Stimulated activated CD4-positive, alpha-beta T cell treated with anti-CD3 and anti-CD28 coated beads, Interleukin-4, amount 100 ng/mL, for 48 hours (primary cell): ENCODE measurements at regions not wholly inside any gene's neighbourhood (a gene's known extent, or its start where the extent isn't known, plus 50 kb on each side); places are given as distances from the start of the nearest gene placed in this dataset.

Experiments
- DNase-seq, 2 donors: peaks; one replicate each; pipeline ENCODE4 v3.0.0-alpha.2; 2020; ENCODE audit warnings: low read depth in 2 of 2

DNA sequence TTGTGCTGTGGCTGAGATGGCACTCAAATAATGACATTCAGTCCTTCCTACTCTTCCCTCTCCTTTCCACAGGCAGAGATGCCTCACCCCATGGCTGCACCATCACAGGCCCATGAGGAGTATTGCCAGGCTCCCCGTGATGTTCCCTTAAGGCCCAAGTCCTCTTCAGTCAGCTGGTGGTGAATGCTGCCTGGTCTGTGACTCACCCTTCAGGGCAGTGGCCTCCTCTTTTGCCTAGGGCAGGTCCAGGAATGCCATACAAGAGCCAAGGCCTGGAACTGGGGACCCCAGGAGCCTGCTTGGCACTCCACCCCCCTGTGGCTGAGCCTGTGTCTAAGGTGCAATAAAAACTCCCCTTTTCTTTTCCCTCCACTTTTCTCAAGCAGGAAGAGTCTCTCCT lies 144.2 kb upstream of the GEMIN8 start:
- DNase-seq = no peak

DNA sequence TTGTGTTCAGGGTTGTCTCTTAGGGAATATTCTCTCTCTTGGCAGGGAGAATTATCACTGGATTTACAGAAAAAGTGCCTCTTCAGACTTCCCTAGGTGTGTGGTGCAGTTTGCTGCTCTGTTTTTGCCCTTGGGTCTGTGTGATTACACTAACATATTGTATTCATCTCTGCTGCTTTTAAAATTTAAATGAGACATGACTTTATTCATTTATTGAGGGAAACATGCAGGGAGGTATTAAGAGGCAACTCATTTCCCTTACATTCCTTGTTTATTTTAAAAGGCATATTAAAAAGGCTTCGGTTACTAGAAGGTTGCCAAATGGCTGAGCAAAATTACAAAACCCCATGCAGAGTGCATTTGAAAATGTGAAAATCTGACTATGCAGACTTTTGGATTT lies 135.1 kb upstream of the GEMIN8 start:
- no peak for DNase-seq

DNA sequence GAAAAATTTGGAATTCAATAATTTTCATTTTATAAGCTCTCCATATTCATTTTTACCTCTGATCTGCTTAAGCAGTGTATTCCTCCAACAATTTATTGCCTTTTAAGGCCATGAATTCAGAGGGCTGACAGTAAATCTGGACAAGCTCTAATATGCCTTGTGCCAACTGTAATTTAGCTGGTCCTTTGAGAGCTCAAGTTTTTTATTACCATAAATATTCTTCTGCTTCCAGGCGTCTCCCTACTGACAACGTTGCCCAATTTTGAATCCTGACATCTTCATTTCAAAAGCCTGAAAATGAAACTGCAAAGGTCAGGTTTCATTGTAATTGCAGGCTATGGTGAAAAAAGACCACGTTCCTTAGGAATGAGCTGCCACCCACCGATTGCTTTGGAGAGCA lies 95.8 kb upstream of the GEMIN8 start:
- no peak for DNase-seq

DNA sequence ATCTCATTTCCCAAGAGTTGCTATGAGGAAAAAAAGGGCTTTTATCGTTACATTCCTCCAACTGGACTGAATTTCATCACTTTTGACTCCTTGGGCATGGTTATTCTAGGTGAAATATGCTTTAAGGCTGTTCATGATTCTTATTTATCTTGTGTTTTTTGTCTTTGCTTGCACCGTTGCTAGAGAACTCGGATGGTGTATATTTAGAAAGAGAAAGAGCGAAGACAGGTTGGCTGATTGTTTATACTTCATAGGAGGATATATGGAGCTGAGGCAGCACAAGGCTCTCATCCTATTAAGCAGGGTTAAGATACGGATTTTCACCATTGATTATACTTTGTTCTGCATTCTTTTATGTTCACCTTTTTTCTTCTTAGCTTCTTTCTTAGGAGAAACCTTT lies 94.9 kb upstream of the GEMIN8 start:
- DNase-seq = no peak

DNA sequence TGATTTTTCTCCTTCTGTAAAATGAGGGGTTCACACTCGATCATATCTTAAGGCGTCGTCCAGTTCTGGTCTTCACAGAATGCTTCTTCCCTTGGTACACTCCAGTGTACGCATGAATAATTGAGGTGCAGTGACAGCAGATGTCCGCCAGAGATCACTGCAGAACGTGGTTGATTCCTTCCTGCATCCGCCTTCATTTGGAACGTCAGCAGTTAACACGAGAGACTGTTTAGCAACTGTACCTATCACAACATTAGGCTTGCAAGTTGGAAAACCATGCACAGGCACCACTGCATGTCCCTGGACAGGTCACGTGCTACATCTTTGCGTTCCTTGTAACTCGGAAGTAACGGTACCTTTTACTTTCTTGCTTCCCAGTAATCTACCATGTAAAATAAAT lies 66.0 kb upstream of the GEMIN8 start:
- DNase-seq = peak; percentile 2 to 13

DNA sequence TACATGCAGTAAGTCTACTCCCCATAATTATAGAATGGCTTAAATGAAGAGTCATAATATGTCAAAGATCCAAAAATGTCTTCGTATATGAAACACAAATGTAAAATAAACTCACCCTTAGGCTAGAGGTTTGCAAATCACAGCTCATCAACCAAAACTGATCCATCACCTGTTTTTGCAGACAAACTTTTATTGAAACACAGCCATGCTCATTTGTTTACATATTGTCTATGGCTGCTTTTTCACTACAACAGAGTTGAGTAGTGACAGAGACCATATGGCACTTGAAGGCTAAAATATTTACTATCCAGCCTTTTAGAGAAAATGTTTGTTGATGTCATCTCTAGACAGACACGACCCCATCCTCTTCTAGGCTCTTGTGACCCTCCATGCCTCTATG lies 64.5 kb upstream of the GEMIN8 start:
- DNase-seq = no peak

DNA sequence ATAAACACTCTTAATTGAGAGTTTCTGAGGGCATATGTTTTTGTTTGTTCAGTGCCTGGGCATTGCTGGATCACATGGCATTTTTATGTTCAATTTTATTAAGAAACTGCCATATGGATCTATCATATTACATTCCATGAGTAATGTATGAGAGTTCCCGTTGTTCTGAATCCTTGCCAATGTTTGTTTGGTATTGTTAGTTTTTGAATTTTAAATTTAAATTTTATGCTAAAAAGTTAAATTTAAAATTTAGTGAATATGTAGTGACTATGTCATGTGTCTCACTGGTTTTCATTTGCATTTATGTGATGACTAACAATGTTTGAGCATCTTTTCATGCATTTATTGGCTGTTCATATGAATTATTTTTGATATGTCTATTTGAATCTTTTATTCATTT lies 54.8 kb upstream of the GEMIN8 start:
- DNase-seq = no peak

DNA sequence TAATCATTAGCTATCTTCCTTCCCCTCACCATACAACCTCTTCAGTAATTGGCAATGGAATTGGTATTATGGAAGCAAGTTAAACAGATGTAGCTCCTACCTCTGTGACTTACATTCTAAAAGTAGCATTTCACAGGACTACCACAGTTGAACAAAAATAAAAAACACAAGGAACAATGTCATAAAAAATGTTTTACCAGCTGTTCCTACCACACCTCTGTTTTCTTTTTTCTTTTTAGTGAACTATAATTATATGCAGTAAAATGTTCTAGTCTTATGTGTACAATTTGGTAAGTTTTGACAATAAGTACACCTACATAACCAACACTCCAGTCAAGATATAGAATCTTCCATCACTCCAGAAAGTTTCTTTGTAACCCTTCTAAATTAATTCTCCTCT lies 54.1 kb upstream of the GEMIN8 start:
- DNase-seq = no peak

DNA sequence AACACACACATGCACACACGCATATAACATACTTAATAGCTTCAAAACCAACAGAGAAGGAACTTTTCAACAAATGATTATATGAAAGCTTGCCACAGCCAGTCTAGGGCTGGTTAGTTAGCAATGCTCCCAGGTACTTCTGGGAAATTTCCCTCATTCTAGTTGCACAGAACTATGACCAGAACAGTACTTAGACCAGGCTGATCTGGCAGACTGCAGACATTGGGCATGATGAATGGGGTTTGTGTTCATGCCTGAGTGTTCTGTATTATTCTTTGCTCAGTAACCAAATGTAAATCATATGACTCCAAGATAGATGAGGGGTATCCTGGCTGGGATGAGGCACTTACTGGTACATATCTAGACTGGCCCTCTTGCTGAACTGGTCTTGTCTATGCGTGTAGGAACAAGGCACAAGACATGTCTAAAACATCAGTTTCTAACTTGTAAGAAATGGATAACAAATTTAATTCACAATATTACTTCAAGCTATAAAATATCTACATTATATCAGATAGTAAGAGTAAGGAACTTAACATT lies 50.3 kb upstream of the GEMIN8 start:
- no peak for DNase-seq
